ENCODE measurements at regions not wholly inside any gene's neighbourhood (a gene's known extent, or its start where the extent isn't known, plus 50 kb on each side); places are given as distances from the start of the nearest gene placed in this dataset.
"Not testable (repeated sequence)": the region's sequence is repeated elsewhere in the genome, so short reads cannot be mapped to it uniquely, and the experiment has no call there.

DNA sequence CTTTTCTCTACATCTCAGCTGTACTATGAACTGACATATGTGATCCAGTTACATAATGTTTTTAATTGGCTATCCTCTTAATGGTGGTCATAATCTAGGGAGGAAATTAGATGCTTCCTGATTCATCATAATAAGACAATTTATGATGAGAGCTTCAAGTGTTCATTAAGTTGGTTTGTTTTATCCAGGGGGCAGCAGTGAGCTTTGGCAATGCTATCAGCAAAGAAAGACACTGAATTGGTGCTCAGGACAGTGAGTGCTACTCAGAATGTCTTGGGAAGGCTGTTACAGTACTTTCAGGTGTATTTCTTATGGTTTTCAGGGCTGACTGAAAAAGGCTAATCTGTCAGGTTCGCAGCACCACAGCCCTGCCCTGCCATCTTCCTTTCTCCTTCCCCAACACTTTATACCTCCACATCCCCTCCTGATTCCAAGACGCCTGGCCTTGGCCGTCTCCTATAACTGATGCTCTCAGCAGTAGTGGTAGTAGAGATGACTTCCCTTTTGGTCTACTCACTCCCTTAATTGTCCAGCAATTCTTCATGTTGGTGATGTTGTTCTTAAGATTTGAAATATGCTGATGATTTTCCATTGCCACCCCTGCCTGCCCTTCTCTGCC is 67.0 kb upstream of the TNFAIP3 start:
- peaks cover 3% of the 10 kb centered on the region for H3K36me3 Mint-ChIP-seq
- peak overlapping the region; percentile 64 for H3K27ac Mint-ChIP-seq
- peak; percentile 43 for DNase-seq
- H3K4me3 Mint-ChIP-seq, result no peak overlapping the region
- no peaks in the 10 kb centered on the region for H3K27me3 Mint-ChIP-seq
- H3K4me1 Mint-ChIP-seq, result peaks cover 62% of the 10 kb centered on the region
- H3K9me3 Mint-ChIP-seq, result peaks cover 3% of the 10 kb centered on the region

DNA sequence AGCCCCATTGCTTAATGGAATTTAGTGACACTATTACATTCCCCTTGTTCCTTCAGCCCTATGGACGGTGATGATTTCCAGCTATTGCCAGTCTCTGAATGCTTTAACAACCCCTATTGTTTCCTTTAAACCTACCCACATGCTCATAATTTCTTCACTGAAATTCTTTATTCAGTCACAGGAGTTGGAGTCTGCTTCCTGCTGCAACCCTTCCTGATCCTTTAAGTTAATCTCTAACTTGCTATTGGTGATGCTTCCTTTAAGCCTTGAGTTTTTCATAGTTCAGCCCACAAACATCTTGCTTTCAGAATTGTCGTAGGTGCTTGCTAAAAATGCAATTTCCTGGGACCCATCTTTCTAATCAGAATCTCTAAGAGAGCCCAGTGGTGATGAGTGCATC is 66.3 kb upstream of the TNFAIP3 start:
- Mint-ChIP-seq H3K36me3 (peaks cover 3% of the 10 kb centered on the region), H3K4me3 (no peak overlapping the region), H3K4me1 (peaks cover 63% of the 10 kb centered on the region), H3K27ac (peak overlapping the region; percentile 64), H3K27me3 (no peaks in the 10 kb centered on the region), H3K9me3 (peaks cover 3% of the 10 kb centered on the region)
- DNase-seq, result no peak

DNA sequence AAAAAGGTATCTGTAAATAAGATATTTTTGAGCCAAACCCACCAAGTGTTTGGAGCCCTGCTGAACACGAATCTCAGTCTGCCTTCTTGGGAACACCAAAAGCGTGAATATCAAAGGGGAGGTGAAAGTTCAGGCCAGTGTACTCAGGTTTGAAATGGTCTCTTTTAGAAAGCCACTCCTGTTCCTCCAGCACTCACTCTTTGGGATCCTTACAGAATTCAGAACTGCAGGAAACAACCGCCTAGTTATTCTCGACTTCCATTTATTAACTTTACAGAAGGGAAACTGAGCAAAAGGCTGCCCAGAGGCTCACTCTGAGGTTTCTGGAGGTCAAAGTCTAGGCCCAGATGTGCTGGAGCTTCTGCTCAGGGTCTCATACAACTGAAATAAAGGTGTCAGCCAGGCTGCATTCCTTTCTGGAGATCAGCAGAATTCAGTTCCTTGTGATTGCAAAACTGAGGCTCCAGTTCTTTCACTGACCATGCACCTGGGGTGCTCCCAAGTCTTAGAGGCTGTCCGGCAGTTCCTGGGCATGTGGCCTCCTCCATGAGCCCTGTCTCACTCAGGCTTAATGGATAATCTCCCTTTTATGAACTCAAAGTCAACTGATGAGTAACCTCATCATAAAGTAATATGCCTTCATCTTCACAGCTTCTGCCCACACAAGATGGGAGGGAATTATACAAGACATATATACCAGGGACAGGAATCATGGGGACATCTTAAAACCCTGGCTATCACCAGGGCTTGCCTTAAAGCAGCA is 65.5 kb upstream of the TNFAIP3 start:
- Mint-ChIP-seq H3K27me3 (no peaks in the 10 kb centered on the region), H3K4me1 (peaks cover 65% of the 10 kb centered on the region), H3K27ac (no peak overlapping the region), H3K4me3 (no peak overlapping the region), H3K9me3 (peaks cover 3% of the 10 kb centered on the region), H3K36me3 (peaks cover 3% of the 10 kb centered on the region)
- no peak for DNase-seq

DNA sequence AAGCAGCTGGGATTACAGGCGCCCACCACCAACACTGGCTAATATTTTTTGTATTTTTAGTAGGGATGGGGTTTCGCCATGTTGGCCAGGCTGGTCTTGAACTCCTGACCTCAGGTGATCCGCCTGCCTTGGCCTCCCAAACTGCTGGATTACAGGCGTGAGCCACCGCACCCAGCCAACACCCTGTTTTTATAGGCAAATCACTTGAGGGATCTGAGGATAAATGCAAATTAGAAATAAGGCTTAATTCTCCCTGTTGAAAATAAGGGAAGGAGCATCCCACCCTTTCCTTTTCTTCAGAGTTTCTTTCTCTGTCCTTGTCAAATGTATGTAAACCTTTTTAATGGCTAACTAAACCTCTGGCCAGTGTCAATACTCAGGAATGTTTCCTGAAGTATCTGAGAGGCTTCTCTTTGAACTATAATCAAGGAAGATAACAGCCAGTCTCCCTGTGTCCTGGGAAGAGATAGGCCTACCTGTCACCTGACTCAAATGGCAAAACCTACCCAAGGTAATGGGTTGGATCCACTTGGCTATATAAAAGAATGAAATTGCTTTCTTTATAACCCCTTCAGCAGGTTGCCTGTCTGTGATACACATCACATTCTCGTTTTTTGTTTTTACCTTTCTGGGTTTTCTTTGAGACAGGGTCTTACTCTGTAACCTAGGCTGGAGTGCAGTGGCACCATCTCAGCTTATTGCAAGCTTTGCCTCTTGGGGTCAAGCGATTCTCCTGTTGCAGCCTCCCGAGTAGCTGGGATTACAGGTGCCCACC is 64.5 kb upstream of the TNFAIP3 start:
- H3K4me3 Mint-ChIP-seq, result no peak overlapping the region
- DNase-seq, result no peak
- H3K36me3 Mint-ChIP-seq, result peaks cover 6% of the 10 kb centered on the region
- H3K4me1 Mint-ChIP-seq, result peaks cover 72% of the 10 kb centered on the region
- no peak overlapping the region for H3K27ac Mint-ChIP-seq
- no peaks in the 10 kb centered on the region for H3K27me3 Mint-ChIP-seq
- H3K9me3 Mint-ChIP-seq, result peaks cover 6% of the 10 kb centered on the region

DNA sequence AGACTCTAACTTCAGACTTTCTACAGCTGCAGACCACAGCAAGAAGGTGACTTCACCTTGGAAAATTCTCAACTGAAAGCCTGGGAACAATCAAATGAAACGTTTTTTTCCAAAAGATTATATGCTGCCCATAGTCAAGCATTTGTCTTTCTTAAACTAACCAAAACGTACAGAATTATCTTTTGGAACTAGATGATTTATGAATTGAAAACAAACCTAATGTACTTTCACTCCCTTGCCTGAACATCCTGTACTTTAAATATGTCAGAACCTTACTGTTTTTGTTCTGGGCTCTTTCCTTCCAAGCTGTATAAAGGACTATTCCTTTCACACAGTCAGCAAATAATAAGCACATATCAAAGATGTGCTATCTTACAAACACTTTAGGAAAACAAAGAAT is 62.4 kb upstream of the TNFAIP3 start:
- H3K36me3 Mint-ChIP-seq, result peaks cover 6% of the 10 kb centered on the region
- DNase-seq, result no peak
- H3K4me1 Mint-ChIP-seq, result peaks cover 74% of the 10 kb centered on the region
- no peaks in the 10 kb centered on the region for H3K27me3 Mint-ChIP-seq
- H3K9me3 Mint-ChIP-seq, result peaks cover 6% of the 10 kb centered on the region
- peak overlapping the region; percentile 35 for H3K27ac Mint-ChIP-seq
- no peak overlapping the region for H3K4me3 Mint-ChIP-seq

DNA sequence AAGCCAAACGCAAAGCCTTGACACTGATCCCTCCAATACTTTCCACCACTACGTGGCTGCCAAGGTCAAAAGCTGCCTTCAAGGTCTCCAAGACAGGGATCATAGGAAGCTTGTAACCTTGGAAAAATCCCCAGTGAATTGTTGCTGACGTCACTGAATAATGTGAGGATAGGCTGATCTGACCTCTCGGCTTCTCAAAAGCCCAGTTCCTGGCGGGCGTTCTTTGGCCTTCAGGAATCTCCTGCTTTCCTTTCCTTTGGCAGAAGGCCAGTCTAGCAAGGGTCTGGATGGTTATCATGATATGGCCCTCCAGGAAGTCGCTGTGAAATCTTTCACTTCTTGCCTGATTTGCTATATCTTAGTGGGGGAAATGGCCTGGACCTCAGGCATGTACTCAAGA is 61.4 kb upstream of the TNFAIP3 start:
- Mint-ChIP-seq H3K4me3 (no peak overlapping the region), H3K4me1 (peaks cover 71% of the 10 kb centered on the region), H3K9me3 (peaks cover 6% of the 10 kb centered on the region), H3K27me3 (no peaks in the 10 kb centered on the region), H3K36me3 (peaks cover 6% of the 10 kb centered on the region), H3K27ac (no peak overlapping the region)
- no peak for DNase-seq

DNA sequence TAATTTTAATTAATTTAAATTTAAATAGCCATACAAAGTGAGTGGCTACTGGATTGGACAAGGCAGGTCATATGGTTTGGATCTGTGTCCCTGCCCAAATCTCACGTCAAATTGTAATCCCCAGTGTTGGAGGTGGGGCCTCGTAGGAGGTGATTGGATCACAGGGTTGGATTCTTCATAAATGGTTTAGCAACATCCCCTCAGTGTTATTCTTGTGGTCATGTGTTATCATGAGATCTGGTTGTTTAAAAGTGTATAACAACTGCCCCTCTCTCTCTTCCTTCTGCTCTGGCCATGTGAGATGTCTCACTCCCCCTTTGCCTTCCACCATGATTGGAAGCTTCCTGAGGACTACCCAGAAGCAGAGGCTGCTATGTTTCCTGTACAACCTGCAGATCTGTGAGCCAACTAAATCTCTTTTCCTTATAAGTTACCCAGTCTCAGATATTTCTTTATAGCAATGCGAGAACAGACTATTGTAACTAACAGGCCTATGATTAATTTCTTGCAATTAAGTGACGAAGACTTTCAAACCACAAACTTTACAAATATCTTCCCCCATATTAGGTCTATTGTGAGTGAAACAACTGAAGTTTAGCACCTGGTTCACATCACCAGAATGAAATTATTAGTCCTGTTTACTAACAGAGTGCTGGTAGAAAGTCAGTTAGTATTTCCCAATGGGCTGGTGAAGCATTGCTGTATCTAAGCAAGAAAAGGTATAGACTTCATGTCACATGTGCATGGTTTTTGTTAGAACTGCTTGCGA is 60.0 kb upstream of the TNFAIP3 start:
- no peak overlapping the region for H3K4me3 Mint-ChIP-seq
- peaks cover 76% of the 10 kb centered on the region for H3K4me1 Mint-ChIP-seq
- H3K27me3 Mint-ChIP-seq, result no peaks in the 10 kb centered on the region
- no peak overlapping the region for H3K27ac Mint-ChIP-seq
- no peak for DNase-seq
- peaks cover 6% of the 10 kb centered on the region for H3K9me3 Mint-ChIP-seq
- peaks cover 9% of the 10 kb centered on the region for H3K36me3 Mint-ChIP-seq

DNA sequence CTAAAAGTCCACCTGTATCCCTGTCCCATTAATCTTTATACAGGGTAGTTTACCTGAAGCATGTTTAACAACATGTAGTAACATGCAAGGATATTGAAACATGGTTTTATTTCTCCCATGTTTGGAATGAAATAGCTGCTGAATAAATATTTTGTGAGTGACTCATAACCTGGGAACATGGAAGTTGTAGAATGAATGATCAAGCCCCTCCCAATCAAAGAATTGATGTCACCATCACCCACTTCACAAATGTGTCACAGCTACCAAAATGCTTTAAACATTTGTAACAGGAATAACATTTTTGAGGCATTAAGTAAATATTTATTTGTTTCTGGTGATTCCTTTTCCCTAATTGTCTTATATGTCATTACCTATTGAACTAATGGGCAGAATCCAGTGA is 58.9 kb upstream of the TNFAIP3 start:
- DNase-seq, result no peak
- peaks cover 84% of the 10 kb centered on the region for H3K4me1 Mint-ChIP-seq
- no peak overlapping the region for H3K4me3 Mint-ChIP-seq
- no peaks in the 10 kb centered on the region for H3K27me3 Mint-ChIP-seq
- H3K36me3 Mint-ChIP-seq, result peaks cover 9% of the 10 kb centered on the region
- H3K9me3 Mint-ChIP-seq, result peaks cover 6% of the 10 kb centered on the region
- no peak overlapping the region for H3K27ac Mint-ChIP-seq

DNA sequence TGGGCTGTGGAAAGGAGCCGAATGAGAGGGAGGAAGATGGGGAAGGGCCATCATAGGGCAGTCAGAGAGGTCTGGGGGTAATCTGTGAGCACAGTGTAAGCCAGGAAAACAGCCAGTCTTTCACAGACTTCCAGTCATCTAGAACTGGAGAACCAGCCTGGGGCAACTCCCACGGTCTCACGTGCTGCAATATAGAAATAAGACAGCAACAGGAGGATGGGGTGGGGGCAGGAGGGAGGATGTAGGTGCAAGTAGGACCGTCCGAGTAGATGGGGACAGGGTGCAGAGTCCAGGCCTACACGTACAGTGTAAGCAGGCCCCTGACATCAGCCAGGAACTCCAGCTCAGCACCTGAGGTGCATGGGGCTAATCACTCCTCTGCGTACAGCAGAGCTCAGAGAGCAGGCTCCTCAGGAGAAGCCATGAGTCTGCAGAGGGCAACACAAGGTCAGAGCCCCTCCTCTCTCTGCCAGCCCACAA is 58.2 kb upstream of the TNFAIP3 start:
- Mint-ChIP-seq H3K4me3 (no peak overlapping the region), H3K27ac (no peak overlapping the region), H3K36me3 (peaks cover 6% of the 10 kb centered on the region), H3K9me3 (peaks cover 6% of the 10 kb centered on the region), H3K4me1 (peaks cover 85% of the 10 kb centered on the region), H3K27me3 (no peaks in the 10 kb centered on the region)
- no peak for DNase-seq

DNA sequence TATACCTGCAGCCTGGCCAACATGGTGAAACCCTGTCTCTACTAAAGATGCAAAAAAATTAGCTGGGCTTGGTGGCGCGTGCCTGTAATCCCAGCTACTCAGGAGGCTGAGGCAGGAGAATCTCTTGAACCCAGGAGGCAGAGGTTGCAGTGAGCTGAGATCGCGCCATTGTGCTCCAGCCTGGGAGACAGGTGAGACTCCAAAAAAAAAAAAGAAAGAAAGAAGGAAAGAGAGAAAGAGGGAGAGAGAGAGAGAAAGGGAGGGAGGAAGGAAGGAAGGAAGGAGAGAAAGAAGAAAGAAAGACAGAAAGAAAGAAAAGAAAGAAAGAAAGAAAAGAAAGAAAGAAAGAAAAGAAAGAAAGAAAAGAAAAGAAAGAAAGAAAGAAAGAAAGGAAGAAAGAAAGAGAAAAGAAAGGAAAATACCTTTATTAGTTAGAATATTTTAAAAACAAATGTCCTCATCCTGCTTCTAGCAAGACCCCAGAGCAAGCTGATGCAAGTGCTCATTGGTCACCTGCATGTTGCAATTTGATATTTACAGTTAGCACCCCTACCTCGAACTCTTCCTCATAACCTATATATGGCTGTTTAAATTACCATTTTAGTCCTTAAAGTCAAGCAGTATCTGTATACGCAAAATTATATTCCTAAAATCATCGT is 57.0 kb upstream of the TNFAIP3 start:
- Mint-ChIP-seq H3K4me1 (peaks cover 76% of the 10 kb centered on the region), H3K27ac (peak overlapping the region; percentile 29)
- not testable (repeated sequence) for DNase-seq, H3K27me3 Mint-ChIP-seq, H3K36me3 Mint-ChIP-seq, H3K9me3 Mint-ChIP-seq, H3K4me3 Mint-ChIP-seq

DNA sequence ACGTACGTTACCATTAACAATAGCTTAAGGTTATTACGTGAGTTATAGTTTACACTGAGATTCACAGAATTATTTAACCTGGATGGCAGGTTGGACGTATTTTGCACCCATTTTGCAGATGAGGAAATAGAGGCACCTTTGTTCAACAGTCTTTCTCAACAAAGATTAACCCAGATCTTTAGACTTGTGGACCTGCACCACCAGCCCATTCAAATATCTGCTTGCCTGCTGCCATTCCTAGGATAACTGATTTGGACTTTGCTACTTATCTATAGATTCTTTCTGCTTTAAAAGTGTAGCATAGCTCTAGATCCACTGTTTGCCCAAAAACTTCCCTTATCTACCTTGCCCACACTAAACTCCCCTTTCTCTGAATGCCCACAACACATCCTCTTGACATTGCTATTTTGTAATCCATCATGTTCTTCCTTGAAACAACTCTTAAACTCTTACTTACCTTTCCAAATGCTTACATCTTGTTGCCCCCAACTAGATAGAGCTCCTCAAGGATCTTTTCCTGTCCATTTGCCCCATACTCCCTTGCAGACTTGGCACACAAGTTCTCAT is 56.4 kb upstream of the TNFAIP3 start:
- H3K9me3 Mint-ChIP-seq, result peaks cover 9% of the 10 kb centered on the region
- DNase-seq, result no peak
- peak overlapping the region; percentile 69 for H3K4me3 Mint-ChIP-seq
- H3K36me3 Mint-ChIP-seq, result peaks cover 8% of the 10 kb centered on the region
- no peaks in the 10 kb centered on the region for H3K27me3 Mint-ChIP-seq
- H3K27ac Mint-ChIP-seq, result peak overlapping the region; percentile 98
- peaks cover 73% of the 10 kb centered on the region for H3K4me1 Mint-ChIP-seq

DNA sequence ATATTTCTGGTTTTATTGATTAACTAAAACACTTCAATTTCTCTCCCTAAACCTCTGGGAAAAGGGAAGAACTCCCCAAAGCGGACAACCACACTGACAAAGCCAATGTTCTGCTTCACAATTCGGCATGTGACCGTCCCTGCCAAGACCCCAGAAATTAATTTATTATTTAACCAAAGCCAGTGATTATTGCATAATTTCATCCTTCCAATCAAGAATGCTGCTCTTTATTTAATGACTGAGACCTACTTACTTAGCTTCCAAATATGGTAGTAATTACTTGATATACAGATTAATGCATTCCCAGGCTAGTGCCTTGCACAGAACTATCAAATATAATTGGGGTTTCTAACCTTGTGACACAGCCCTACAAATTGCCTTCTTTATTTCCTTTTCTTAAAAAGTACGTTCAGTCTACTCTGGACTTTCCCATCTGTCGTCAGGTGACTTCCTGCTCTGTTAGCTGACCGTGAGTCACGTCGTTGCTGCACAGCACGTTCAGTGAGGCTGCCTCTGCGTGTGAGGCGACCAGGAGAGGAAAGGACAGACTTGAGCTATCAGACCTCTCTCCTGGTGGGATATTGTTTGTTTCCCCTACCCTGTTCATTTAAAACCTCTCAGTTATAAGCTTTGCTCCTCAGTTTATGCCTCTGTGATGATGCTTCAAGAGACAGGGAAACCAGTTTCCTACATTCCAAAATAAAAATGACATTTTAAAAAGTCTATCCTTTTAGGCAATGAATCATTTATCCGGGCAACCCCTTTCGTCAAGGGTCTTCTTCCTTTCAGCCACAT is 55.7 kb upstream of the TNFAIP3 start:
- Mint-ChIP-seq H3K4me1 (peaks cover 75% of the 10 kb centered on the region), H3K36me3 (peaks cover 10% of the 10 kb centered on the region), H3K9me3 (peaks cover 9% of the 10 kb centered on the region), H3K4me3 (peak overlapping the region; percentile 69), H3K27me3 (no peaks in the 10 kb centered on the region), H3K27ac (peak overlapping the region; percentile 98)
- peak; percentile 84 for DNase-seq

DNA sequence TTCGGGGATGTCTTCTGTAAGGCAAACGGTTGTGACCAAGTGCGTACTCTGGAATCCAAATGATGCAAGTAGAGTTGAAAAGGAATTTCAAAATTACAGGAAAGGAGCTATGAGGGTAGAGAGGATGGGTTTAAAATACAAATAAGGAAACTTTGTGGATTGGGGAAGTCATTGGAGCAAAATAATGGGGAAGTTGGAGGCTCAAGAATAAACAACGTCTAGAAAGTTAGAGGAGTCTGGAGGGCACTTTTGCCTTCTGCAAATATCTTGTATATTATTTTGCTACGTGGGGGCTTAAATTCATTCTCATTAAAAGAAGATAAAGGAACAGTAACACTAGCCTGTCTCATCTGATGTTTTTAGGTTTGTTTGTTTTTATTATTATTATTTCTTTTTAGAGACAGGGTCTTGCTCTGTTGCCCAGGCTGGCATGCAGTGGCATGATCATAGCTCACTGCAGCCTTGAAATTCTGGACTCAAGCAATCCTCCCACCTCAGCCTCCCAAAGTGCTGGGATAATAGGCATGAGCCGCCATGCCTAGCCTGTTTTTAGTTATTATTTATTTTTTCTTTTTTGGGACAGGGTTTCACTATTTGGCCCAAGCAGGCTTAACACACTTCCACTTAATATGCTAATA is 55.0 kb upstream of the TNFAIP3 start:
- H3K4me3 Mint-ChIP-seq, result peak overlapping the region; percentile 69
- DNase-seq, result no peak
- peaks cover 8% of the 10 kb centered on the region for H3K9me3 Mint-ChIP-seq
- H3K36me3 Mint-ChIP-seq, result peaks cover 9% of the 10 kb centered on the region
- H3K27me3 Mint-ChIP-seq, result no peaks in the 10 kb centered on the region
- peak overlapping the region; percentile 98 for H3K27ac Mint-ChIP-seq
- peaks cover 77% of the 10 kb centered on the region for H3K4me1 Mint-ChIP-seq

Data from activated naive CD8-positive, alpha-beta T cell treated with anti-CD3 and anti-CD28 coated beads for 36 hours (primary cell).